D721Med (cell line): ENCODE measurements at regions not wholly inside any gene's neighbourhood (a gene's known extent, or its start where the extent isn't known, plus 50 kb on each side); places are given as distances from the start of the nearest gene placed in this dataset.

Experiments
- DNase-seq: peaks from one replicate; pipeline ENCODE4 v3.0.0; 2011; ENCODE audit warnings: low spot score; ENCODE audit not compliant: insufficient read length
- FAIRE-seq: peaks from 2 replicates; lab custom pipeline; 2011; peaks lifted over from hg19 to GRCh38; lab: Jason Lieb, UNC
- TF ChIP-seq, protein P1 (sequence below): IDR thresholded peaks from 2 replicates; pipeline ENCODE4 v1.5.1; 2012; ENCODE audit warnings: mild to moderate bottlenecking, control low read depth; ENCODE audit not compliant: insufficient read depth; ENCODE audit errors: missing control alignments

DNA sequence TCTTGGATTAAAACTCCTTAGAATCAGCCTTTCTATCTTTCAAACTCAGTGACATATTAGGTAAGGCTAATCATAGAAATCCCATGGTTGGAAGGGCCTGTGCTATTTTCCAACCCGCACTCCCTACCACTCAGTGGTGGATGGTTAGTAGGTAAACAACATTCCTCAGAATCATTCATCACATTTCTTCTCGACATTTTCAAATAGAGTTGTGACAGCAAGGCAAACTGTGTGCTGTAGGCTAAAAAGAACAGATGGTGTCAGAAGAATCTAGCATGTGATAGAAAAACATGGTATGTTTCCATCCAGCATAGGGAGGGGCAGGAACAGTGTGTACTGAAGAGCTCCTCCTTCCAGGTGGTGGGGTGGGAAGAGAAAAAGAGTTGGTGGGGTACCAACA is 227.3 kb upstream of the NMUR2 start:
- FAIRE-seq (no peak), DNase-seq (no peak)
- TF ChIP-seq, protein P1, sequence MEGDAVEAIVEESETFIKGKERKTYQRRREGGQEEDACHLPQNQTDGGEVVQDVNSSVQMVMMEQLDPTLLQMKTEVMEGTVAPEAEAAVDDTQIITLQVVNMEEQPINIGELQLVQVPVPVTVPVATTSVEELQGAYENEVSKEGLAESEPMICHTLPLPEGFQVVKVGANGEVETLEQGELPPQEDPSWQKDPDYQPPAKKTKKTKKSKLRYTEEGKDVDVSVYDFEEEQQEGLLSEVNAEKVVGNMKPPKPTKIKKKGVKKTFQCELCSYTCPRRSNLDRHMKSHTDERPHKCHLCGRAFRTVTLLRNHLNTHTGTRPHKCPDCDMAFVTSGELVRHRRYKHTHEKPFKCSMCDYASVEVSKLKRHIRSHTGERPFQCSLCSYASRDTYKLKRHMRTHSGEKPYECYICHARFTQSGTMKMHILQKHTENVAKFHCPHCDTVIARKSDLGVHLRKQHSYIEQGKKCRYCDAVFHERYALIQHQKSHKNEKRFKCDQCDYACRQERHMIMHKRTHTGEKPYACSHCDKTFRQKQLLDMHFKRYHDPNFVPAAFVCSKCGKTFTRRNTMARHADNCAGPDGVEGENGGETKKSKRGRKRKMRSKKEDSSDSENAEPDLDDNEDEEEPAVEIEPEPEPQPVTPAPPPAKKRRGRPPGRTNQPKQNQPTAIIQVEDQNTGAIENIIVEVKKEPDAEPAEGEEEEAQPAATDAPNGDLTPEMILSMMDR: no peak

DNA sequence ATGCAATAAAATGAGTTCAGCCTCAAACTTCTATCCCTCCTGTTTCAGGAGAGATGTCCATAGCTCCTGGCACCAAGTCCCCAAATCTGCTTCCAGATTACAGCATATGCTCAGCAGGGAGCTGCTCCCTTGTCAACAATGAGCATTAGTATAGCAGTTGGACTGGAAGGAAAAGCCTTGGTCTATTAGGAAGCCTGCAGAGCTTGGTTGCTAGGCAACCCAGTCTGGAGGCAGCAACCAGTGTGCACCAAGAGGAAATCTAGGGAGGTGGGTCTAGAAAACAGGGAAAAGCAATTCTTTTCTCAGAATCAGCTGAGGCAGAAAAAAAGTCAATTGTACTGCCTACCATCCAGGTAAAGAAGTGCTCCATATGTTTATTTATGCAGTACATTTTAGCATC is 229.5 kb upstream of the NMUR2 start:
- TF ChIP-seq, protein P1: no peak
- DNase-seq: no peak
- FAIRE-seq: no peak

DNA sequence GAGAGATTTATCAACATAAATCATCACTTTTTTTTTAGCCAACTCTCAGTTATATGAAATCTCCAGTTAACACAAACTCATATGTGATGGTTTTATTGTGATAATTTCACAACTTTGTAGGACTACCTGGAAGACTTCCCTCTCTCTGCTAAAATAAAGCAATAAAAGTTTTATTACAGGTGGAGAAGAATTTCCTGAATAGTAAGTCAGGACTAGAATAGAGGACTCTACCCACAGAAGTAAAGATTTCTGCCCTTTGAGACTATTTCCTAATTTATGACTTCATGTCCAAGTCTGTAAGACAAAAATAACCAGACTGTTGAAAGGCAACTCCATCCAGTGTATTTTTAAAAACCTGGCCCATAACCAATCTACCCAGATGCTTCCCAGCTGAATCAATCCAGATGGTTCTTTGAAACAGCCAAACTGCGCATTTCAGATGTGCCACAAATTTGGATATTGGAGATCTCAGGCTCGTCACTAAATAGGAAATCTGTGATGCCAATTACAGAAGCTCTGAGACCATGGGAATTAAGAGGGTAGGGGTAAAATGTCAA is 234.0 kb upstream of the NMUR2 start:
- DNase-seq (no peak), FAIRE-seq (no peak)
- TF ChIP-seq, protein P1: no peak

DNA sequence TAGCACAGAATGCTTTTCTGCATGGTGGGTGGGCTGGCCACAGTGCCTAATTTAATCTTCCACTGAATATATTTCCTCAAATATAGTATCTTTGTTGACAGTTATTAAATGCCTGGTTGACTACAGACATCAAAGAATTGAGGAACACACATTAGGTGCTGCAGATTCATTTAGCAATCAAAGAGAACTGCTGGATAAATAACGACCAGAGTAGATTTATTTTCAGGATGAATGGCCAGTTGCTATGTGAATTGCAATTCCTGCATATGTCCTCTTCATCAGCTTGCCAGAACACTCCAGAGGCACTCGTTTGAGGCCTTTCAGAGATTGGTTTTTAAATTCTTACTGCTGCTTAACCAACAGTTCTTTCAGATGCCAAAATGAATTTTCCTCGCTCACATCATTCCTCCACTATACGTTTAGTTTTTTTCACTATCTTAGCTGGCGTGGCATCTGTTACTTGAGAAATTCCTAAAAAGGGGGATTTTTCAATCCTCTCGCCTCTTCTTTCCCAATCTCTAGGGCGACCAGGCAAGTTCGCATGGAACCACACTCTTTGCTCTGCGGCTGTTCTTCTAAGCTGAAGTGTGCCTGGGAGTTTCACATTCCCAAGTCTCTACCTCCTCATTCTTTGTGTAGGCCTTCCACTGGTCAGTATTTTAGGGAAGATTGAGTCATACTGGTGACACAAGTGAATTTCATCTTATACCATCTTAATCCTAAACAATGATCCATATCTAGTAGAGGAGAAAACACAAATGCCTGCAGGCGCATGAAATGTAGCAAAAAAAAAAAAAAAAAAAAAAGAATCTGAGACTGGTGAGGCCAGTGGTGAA is 237.1 kb upstream of the NMUR2 start:
- TF ChIP-seq, protein P1: no peak
- FAIRE-seq: no peak
- DNase-seq: no peak

DNA sequence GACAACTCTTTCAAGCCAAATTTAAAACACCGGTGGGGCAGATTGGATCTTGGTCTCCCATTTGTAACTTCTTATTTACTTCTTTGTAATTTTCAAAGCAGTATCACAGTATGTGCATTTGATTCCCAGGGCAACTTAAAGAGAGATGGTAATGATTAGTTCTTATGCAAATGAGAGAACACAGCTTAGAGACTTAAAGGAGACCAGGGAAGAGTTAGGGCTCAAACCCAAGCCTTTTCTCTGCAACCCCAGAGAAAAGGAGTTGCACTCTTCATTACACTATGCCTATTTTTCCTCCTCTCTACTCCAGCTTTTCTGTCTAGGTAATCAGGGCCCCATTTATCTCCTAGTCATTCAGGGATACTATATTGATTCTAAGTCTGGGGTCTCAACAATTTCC is 237.8 kb upstream of the NMUR2 start:
- TF ChIP-seq, protein P1: no peak
- FAIRE-seq (no peak), DNase-seq (no peak)

DNA sequence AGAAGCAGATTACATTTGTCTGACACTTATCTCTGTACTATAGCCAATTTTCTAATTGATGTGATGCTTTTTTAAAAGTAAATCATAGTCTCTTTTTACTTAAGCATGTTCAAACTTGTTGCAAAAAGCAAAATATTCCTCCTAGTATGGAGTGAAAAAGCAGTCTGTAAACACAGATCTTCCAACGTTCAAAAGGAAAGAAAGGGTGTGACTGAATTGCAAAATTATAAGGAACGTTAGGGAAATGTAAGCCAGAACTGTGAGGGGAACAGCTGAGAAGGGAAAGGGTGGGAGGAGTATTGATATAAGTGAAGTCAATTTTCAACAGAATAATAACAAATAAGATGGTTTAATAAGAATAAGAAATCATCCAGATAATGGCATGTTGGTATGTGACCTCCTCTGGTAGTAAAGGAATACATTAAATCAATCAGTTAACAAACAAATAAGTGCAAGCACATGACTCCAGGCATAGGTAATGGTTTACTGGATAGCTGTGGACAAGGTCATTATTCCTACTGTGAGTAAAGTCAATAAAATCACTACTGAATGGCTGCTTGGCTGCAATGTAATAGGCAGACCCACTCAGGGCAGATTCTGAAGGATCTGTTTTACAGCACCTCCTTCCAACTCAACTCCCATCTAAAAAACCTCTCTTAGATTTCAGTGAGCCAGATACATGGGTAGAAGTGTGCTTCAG is 239.1 kb upstream of the NMUR2 start:
- DNase-seq: no peak
- FAIRE-seq: no peak
- TF ChIP-seq, protein P1: no peak
